ENCODE measurements at regions not wholly inside any gene's neighbourhood (a gene's known extent, or its start where the extent isn't known, plus 50 kb on each side); places are given as distances from the start of the nearest gene placed in this dataset.

- TF ChIP-seq EZH2phosphoT487 (conservative IDR thresholded peaks at IDR 0.05; ENCODE audit: low read length), result no peak
- TF ChIP-seq CTCF (IDR thresholded peaks at IDR 0.05; ENCODE audit: insufficient read depth, low read length, poor library complexity, severe bottlenecking), result no peak
Measured at GRCh38 chr5:108545301-108545700, 163.4 kb upstream of the FBXL17 start.

All from SU-DHL-6 (cell line).